Adrenal gland (tissue), 5 donors: ENCODE measurements at regions not wholly inside any gene's neighbourhood (a gene's known extent, or its start where the extent isn't known, plus 50 kb on each side); places are given as distances from the start of the nearest gene placed in this dataset.
"Not testable (repeated sequence)": the region's sequence is repeated elsewhere in the genome, so short reads cannot be mapped to it uniquely, and the experiment has no call there.

Source experiments
- POLR2A ChIP-seq, 2 donors: fragments of 450-650 bp; IDR thresholded peaks; one replicate each; pipeline ENCODE4 v1.6.1; 2017; ENCODE audit warnings: antibody characterized with exemption in 2 of 2, mild to moderate bottlenecking in 2 of 2, moderate library complexity in 1 of 2
- TF ChIP-seq, protein P1 (sequence below), 6 experiments: fragments of 450-650 bp in 4 of 6; fragments of 200-600 bp in 2 of 6; sonication (generic) in 1 of 6; IDR thresholded peaks; 1 replicate in 5 of 6; 2 replicates in 1 of 6; pipeline versions ENCODE4 v1.5.1 to v1.8.0; 2016 to 2021; ENCODE audit warnings: antibody characterized with exemption in 6 of 6, mild to moderate bottlenecking in 2 of 6, moderate library complexity in 1 of 6
- donor health status: DM: no; HTN: no; CAD: no.

DNA sequence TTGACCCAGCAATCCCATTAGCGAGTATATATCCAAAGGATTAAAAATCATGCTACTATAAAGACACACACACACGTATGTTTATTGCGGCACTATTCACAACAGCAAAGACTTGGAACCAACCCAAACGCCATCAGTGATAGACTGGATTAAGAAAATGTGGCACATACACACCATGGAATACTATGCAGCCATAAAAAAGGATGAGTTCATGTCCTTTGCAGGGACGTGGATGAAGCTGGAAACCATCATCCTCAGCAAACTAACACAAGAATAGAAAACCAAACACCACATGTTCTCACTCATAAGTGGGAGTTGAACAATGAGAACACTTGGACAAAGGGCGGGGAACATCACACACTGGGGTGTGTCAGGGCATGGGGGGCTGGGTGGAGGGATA, 296.2 kb upstream of the HS6ST1 start:
- TF ChIP-seq, protein P1, sequence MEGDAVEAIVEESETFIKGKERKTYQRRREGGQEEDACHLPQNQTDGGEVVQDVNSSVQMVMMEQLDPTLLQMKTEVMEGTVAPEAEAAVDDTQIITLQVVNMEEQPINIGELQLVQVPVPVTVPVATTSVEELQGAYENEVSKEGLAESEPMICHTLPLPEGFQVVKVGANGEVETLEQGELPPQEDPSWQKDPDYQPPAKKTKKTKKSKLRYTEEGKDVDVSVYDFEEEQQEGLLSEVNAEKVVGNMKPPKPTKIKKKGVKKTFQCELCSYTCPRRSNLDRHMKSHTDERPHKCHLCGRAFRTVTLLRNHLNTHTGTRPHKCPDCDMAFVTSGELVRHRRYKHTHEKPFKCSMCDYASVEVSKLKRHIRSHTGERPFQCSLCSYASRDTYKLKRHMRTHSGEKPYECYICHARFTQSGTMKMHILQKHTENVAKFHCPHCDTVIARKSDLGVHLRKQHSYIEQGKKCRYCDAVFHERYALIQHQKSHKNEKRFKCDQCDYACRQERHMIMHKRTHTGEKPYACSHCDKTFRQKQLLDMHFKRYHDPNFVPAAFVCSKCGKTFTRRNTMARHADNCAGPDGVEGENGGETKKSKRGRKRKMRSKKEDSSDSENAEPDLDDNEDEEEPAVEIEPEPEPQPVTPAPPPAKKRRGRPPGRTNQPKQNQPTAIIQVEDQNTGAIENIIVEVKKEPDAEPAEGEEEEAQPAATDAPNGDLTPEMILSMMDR (IDR thresholded peaks at IDR 0.05), result not testable (repeated sequence)
- not testable (repeated sequence) for TF ChIP-seq POLR2A (IDR thresholded peaks at IDR 0.05)
